ENCODE measurements at regions not wholly inside any gene's neighbourhood (a gene's known extent, or its start where the extent isn't known, plus 50 kb on each side); places are given as distances from the start of the nearest gene placed in this dataset.

- no peak for TF ChIP-seq POLR2A (IDR thresholded peaks at IDR 0.05)
- TF ChIP-seq POLR2AphosphoS5 (IDR thresholded peaks at IDR 0.05), result peak; percentile 38
- no peak for TF ChIP-seq CTCF (IDR thresholded peaks at IDR 0.05)
- no peak for TF ChIP-seq EP300 (IDR thresholded peaks at IDR 0.05)
These were observed 78.4 kb upstream of the WNT7B start for GRCh38 chr22:46055181-46055875.

All from gastroesophageal sphincter (tissue), 3 donors.